CD14-positive monocyte (primary cell): ENCODE measurements at regions not wholly inside any gene's neighbourhood (a gene's known extent, or its start where the extent isn't known, plus 50 kb on each side); places are given as distances from the start of the nearest gene placed in this dataset.

Source experiments
- DNase-seq, 3 donors: peaks; one replicate each; pipeline ENCODE4 v3.0.0-alpha.2; 2011 to 2022
- H2AFZ ChIP-seq: 2 replicates; pipeline ENCODE4 v1.6.0; 2012; ENCODE audit warnings: mild to moderate bottlenecking, low read depth, low read length, inconsistent platforms; ENCODE audit not compliant: insufficient read depth, poor library complexity, severe bottlenecking
- H3K27ac ChIP-seq, 2 donors: 1 replicate in 1 of 2; 2 replicates in 1 of 2; pipeline ENCODE4 v1.5.1; 2012 to 2013; ENCODE audit warnings: low read length in 2 of 2, control low read depth in 1 of 2, inconsistent platforms in 1 of 2, low read depth in 1 of 2, mild to moderate bottlenecking in 1 of 2
- H3K27me3 ChIP-seq, 2 donors: one replicate each; pipeline versions ENCODE4 v1.6.0 to v1.6.1; 2011 to 2013; ENCODE audit warnings: low read length in 2 of 2; ENCODE audit not compliant: control insufficient read depth in 2 of 2, insufficient read depth in 2 of 2
- H3K36me3 ChIP-seq, 2 donors: replicated peaks in 1 of 2; 1 replicate in 1 of 2; 2 replicates in 1 of 2; pipeline versions ENCODE4 v1.5.1 to v1.6.1; 2012 to 2013; ENCODE audit warnings: low read length in 2 of 2, control low read depth in 1 of 2, inconsistent platforms in 1 of 2, mild to moderate bottlenecking in 1 of 2; ENCODE audit not compliant: insufficient read depth in 2 of 2, control insufficient read depth in 1 of 2
- H3K4me1 ChIP-seq, 2 donors: 1 replicate in 1 of 2; 2 replicates in 1 of 2; pipeline versions ENCODE4 v1.5.1 to v1.6.1; 2012 to 2013; ENCODE audit warnings: low read length in 2 of 2, control low read depth in 1 of 2, inconsistent platforms in 1 of 2, mild to moderate bottlenecking in 1 of 2, moderate library complexity in 1 of 2; ENCODE audit not compliant: insufficient read depth in 2 of 2, control insufficient read depth in 1 of 2
- H3K4me2 ChIP-seq: replicated peaks from 2 replicates; pipeline ENCODE3; 2012; ENCODE audit warnings: low read length, moderate library complexity, mild to moderate bottlenecking; ENCODE audit not compliant: poor library complexity, severe bottlenecking; ENCODE audit errors: extremely low read depth
- H3K4me3 ChIP-seq, 3 experiments: fragments of 200-600 bp in 1 of 3; sonication (generic) in 1 of 3; replicated peaks in 1 of 3; 1 replicate in 2 of 3; 2 replicates in 1 of 3; pipeline ENCODE4 v1.5.1; 2011 to 2013; ENCODE audit warnings: low read length in 3 of 3, mild to moderate bottlenecking in 3 of 3, control low read depth in 2 of 3, low read depth in 2 of 3, inconsistent platforms in 1 of 3, moderate library complexity in 1 of 3
- H3K79me2 ChIP-seq: 2 replicates; pipeline ENCODE4 v1.6.0; 2012; ENCODE audit warnings: mild to moderate bottlenecking, control low read depth, inconsistent platforms, low read length, moderate library complexity; ENCODE audit not compliant: insufficient read depth
- H3K9ac ChIP-seq: 2 replicates; pipeline ENCODE4 v1.6.0; 2017; ENCODE audit warnings: low read length, mild to moderate bottlenecking; ENCODE audit not compliant: insufficient read depth, poor library complexity, severe bottlenecking
- H3K9me3 ChIP-seq, 2 donors: replicated peaks in 1 of 2; 1 replicate in 1 of 2; 2 replicates in 1 of 2; pipeline versions ENCODE4 v1.5.1 to v1.6.1; 2012 to 2013; ENCODE audit warnings: low read length in 2 of 2, control low read depth in 1 of 2; ENCODE audit not compliant: control insufficient read depth in 1 of 2, insufficient read depth in 1 of 2
- H4K20me1 ChIP-seq: 2 replicates; pipeline ENCODE4 v1.6.0; 2012; ENCODE audit warnings: mild to moderate bottlenecking, low read length, control low read depth, moderate library complexity; ENCODE audit not compliant: insufficient read depth
- H3K27ac Mint-ChIP-seq, 7 donors: one replicate each; pipeline ENCODE4 v1.8.0; 2020; ENCODE audit warnings: mild to moderate bottlenecking in 7 of 7, mixed read lengths in 7 of 7, moderate library complexity in 6 of 7, inconsistent platforms in 2 of 7
- H3K27me3 Mint-ChIP-seq, 3 donors: one replicate each; pipeline ENCODE4 v1.8.0; 2021 to 2022; ENCODE audit warnings: low read depth in 3 of 3, mild to moderate bottlenecking in 3 of 3, mixed read lengths in 3 of 3, moderate library complexity in 3 of 3, inconsistent platforms in 1 of 3
- H3K36me3 Mint-ChIP-seq, 2 donors: one replicate each; pipeline ENCODE4 v1.8.0; 2020; ENCODE audit warnings: mixed read lengths in 2 of 2, inconsistent platforms in 1 of 2, mild to moderate bottlenecking in 1 of 2
- H3K4me1 Mint-ChIP-seq: one replicate; pipeline ENCODE4 v1.8.0; 2020; ENCODE audit warnings: mild to moderate bottlenecking, mixed read lengths
- H3K4me3 Mint-ChIP-seq, 2 donors: one replicate each; pipeline ENCODE4 v1.8.0; 2020; ENCODE audit warnings: mild to moderate bottlenecking in 2 of 2, mixed read lengths in 2 of 2, moderate library complexity in 1 of 2
- H3K9me3 Mint-ChIP-seq, 7 donors: one replicate each; pipeline ENCODE4 v1.8.0; 2020 to 2022; ENCODE audit warnings: mixed read lengths in 7 of 7, mild to moderate bottlenecking in 6 of 7, moderate library complexity in 6 of 7, inconsistent platforms in 2 of 7
- WGBS: methylation state at CpG from one replicate; pipeline ENCODE4 v1.1.5; 2013; ENCODE audit warnings: missing lambda C conversion rate; ENCODE audit not compliant: insufficient coverage; 5-methylcytosine and 5-hydroxymethylcytosine counted together
- intact Hi-C, 2 donors: fragments of 100-400 bp; cut with micrococcal nuclease; formaldehyde crosslinking; loops; one replicate each; pipeline versions ENCODE4 v1.15.0 to v1.15.1; 2023
- TF ChIP-seq, protein P1 (sequence below): fragments of 200-600 bp; IDR thresholded peaks from one replicate; pipeline ENCODE4 v1.8.0; 2022; ENCODE audit warnings: antibody characterized with exemption, mild to moderate bottlenecking

DNA sequence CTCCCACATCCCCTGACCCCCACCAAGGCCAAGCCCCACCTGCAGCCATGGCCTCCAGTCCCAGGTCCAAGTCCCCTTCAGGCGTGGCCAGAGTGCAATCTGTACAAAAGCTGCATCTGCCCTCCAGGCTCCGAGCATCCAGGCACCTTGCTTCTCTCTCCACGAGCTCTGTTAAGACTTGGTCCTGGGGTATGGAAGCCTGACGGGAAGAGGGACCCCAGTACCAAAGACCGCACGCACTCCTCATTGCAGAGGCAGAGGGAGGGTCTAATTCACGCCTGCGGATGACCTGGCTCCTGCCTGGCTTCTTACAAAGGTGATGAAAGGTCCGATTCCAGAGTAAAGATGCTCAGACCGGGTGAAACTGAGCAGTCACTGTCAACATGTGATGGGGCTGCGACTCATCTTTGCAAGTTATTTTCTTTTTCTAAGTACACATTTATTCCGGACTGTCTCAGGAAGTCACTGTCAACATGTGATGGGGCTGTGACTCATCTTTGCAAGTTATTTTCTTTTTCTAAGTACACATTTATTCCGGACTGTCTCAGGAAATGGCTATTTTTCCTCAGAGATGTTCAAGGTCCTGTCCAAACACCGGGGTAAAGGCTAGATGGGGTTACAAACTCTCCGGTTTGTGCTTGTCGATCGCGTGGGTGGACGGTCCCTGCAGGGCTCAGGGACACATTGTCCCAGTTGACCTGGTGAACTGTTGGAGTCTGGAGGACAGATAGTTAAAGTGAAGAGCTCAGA is 252.0 kb upstream of the IRX4 start:
- Mint-ChIP-seq H3K4me1 (no peaks in the 10 kb centered on the region), H3K27ac (peak overlapping the region in 1 of 7 donors; percentile 10), H3K4me3 (no peak overlapping the region), H3K36me3 (no peaks in the 10 kb centered on the region), H3K27me3 (peaks cover 1 to 3% (median 2%) of the 10 kb centered on the region in 3 donors), H3K9me3 (peaks cover 0 to 11% (median 2%) of the 10 kb centered on the region in 7 donors)
- no peak overlapping the region for H3K27ac ChIP-seq
- no peak overlapping the region for H3K9ac ChIP-seq
- intact Hi-C loops: no loop called here
- WGBS: 88% methylated on average over 15 of the region's 19 CpGs
- H3K27me3 ChIP-seq: no peaks in the 10 kb centered on the region
- no peak overlapping the region for H3K4me2 ChIP-seq
- H4K20me1 ChIP-seq: no peaks in the 10 kb centered on the region
- no peaks in the 10 kb centered on the region for H3K9me3 ChIP-seq
- H3K36me3 ChIP-seq: no peaks in the 10 kb centered on the region
- no peaks in the 10 kb centered on the region for H3K79me2 ChIP-seq
- TF ChIP-seq, protein P1, sequence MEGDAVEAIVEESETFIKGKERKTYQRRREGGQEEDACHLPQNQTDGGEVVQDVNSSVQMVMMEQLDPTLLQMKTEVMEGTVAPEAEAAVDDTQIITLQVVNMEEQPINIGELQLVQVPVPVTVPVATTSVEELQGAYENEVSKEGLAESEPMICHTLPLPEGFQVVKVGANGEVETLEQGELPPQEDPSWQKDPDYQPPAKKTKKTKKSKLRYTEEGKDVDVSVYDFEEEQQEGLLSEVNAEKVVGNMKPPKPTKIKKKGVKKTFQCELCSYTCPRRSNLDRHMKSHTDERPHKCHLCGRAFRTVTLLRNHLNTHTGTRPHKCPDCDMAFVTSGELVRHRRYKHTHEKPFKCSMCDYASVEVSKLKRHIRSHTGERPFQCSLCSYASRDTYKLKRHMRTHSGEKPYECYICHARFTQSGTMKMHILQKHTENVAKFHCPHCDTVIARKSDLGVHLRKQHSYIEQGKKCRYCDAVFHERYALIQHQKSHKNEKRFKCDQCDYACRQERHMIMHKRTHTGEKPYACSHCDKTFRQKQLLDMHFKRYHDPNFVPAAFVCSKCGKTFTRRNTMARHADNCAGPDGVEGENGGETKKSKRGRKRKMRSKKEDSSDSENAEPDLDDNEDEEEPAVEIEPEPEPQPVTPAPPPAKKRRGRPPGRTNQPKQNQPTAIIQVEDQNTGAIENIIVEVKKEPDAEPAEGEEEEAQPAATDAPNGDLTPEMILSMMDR: no peak
- no peak for DNase-seq
- H3K4me1 ChIP-seq: no peaks in the 10 kb centered on the region
- no peak overlapping the region for H2AFZ ChIP-seq
- H3K4me3 ChIP-seq: no peak overlapping the region

DNA sequence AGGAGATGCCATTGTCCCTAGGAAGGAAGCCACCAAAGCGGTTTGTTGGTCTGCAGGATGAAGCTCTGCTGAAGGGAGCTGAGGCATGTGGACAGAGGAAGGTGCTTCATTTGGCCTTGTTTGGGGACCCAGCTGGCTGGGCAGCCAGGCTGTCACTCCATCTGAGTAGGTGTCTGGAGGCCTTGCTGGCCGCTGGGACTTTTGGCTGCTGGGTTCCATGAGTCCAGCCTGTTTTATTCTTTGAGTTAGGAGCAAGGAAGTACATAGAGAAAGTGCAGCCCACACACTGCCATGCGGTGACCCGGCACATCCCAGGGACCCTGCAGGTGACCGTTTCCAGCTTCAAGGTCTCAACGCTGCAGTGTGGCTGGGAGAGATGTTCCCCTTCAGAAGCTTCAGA is 251.2 kb upstream of the IRX4 start:
- 91% methylated on average over 4 of the region's 6 CpGs for WGBS
- TF ChIP-seq, protein P1: no peak
- H3K4me1 Mint-ChIP-seq: no peaks in the 10 kb centered on the region

More for the DNA sequence above, 251.2 kb upstream of the IRX4 start:
- H3K36me3 ChIP-seq: no peaks in the 10 kb centered on the region
- H3K4me1 ChIP-seq: no peaks in the 10 kb centered on the region
- H3K27me3 ChIP-seq: no peaks in the 10 kb centered on the region
- H3K9ac ChIP-seq: no peak overlapping the region
- no peak overlapping the region for H3K4me3 Mint-ChIP-seq
- no peak overlapping the region for H3K27ac Mint-ChIP-seq
- H3K27ac ChIP-seq: no peak overlapping the region
- H3K9me3 ChIP-seq: no peaks in the 10 kb centered on the region
- H3K9me3 Mint-ChIP-seq: peaks cover 0 to 9% (median 2%) of the 10 kb centered on the region in 7 donors
- DNase-seq: no peak
- H3K79me2 ChIP-seq: no peaks in the 10 kb centered on the region
- intact Hi-C loops: no loop called here
- H3K4me2 ChIP-seq: no peak overlapping the region
- peaks cover 2 to 6% (median 2%) of the 10 kb centered on the region in 3 donors for H3K27me3 Mint-ChIP-seq
- H4K20me1 ChIP-seq: no peaks in the 10 kb centered on the region
- H3K4me3 ChIP-seq: no peak overlapping the region
- no peak overlapping the region for H2AFZ ChIP-seq
- no peaks in the 10 kb centered on the region for H3K36me3 Mint-ChIP-seq
